ENCODE measurements at regions not wholly inside any gene's neighbourhood (a gene's known extent, or its start where the extent isn't known, plus 50 kb on each side); places are given as distances from the start of the nearest gene placed in this dataset.

DNA sequence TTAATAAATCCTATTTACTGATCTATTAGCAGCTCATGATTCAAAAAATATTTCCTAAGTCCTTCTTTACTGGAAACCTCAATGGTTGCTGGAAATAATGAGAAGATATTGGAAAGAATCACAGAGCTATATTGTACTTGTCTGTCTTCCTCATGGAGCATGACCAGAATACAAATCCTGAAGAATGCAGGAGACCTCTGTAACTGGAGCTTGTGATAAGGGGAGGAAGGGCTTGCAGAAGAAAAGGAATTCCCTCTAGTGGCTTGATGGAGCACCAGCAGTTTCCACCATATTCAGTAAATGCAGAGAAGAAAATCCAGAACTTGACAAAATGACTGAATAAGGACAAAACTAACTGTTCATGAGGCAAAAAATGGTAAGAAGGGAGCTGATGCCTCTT, 1333.1 kb downstream of the EFNB2 start:
- H3K4me3 ChIP-seq (ENCODE audit: control insufficient read depth in 1 of 2, extremely low read depth in 1 of 2, low read length in 1 of 2), result no peak overlapping the region
- CTCF ChIA-PET, result interaction anchor here (0.6 to 1.3 kb wide), 3 partner anchors 63 to 1181 kb away, joined by 3 to 6 read pairs (median 4); no protein-coding TSS in a partner anchor
- H3K36me3 ChIP-seq (ENCODE audit: control insufficient read depth in 2 of 2, extremely low read depth in 1 of 2, insufficient read depth in 1 of 2, low read length in 1 of 2), result no peaks in the 10 kb centered on the region
- Mint-ChIP-seq H3K36me3 (no peaks in the 10 kb centered on the region), H3K27me3 (no peaks in the 10 kb centered on the region), H3K9me3 (no peaks in the 10 kb centered on the region), H3K4me3 (no peak overlapping the region), H3K27ac (no peak overlapping the region), H3K4me1 (no peaks in the 10 kb centered on the region)
- POLR2A ChIA-PET, result interaction anchor here in 1 of 2 donors (0.6 kb wide), 1 partner anchor 16 kb away, joined by 3 read pairs; no protein-coding TSS in a partner anchor
- no peaks in the 10 kb centered on the region for H3K9me3 ChIP-seq
- no peaks in the 10 kb centered on the region for H3K4me1 ChIP-seq (ENCODE audit: control insufficient read depth in 1 of 2, extremely low read depth in 1 of 2, insufficient read depth in 2 of 2, low read length in 2 of 2)
- peak in 1 of 35 experiments; percentile 9 for DNase-seq
- H3K27ac ChIP-seq (ENCODE audit: low read length), result no peak overlapping the region
- ATAC-seq (replicated peaks in 1 of 4), result no peak
- H3K27me3 ChIP-seq (replicated peaks in 1 of 2; ENCODE audit: control insufficient read depth in 2 of 2, extremely low read depth in 1 of 2, insufficient read depth in 2 of 2, low read length in 1 of 2), result no peaks in the 10 kb centered on the region

DNA sequence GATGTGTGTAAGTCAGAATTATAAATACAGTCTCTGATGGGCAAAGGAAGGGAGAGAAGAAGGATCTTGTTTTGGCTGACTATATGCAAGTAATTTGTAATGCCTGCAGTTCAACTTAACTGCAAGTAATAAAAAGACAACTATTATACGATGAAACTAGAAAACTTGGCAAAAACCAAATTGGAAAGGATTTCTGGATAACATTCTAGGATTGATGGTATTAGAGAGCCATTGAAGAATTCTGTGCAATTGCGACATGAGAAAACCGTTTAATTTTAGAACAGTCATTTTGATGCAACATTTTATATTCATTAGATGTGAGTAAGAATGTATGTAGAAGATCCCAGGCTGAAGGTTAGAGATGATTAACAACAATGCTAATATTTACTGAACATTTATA, 1334.1 kb downstream of the EFNB2 start:
- no peaks in the 10 kb centered on the region for H3K27me3 Mint-ChIP-seq
- ChIA-PET CTCF (interaction anchor here (1.0 to 1.3 kb wide), 2 partner anchors 62 kb away, joined by 3 to 6 read pairs; no protein-coding TSS in a partner anchor), POLR2A (no interaction called here)
- H3K4me3 Mint-ChIP-seq, result no peak overlapping the region
- H3K36me3 Mint-ChIP-seq, result no peaks in the 10 kb centered on the region
- no peaks in the 10 kb centered on the region for H3K4me1 Mint-ChIP-seq
- no peaks in the 10 kb centered on the region for H3K27me3 ChIP-seq (replicated peaks in 1 of 2; ENCODE audit: control insufficient read depth in 2 of 2, extremely low read depth in 1 of 2, insufficient read depth in 2 of 2, low read length in 1 of 2)
- H3K36me3 ChIP-seq (ENCODE audit: control insufficient read depth in 2 of 2, extremely low read depth in 1 of 2, insufficient read depth in 1 of 2, low read length in 1 of 2), result no peaks in the 10 kb centered on the region
- ATAC-seq (replicated peaks in 1 of 4) (no peak), DNase-seq (no peak)
- no peaks in the 10 kb centered on the region for H3K9me3 ChIP-seq
- no peaks in the 10 kb centered on the region for H3K4me1 ChIP-seq (ENCODE audit: control insufficient read depth in 1 of 2, extremely low read depth in 1 of 2, insufficient read depth in 2 of 2, low read length in 2 of 2)
- WGBS (ENCODE audit: insufficient coverage), result no CpG with 5 or more reads among the region's 3 CpGs
- H3K4me3 ChIP-seq (ENCODE audit: control insufficient read depth in 1 of 2, extremely low read depth in 1 of 2, low read length in 1 of 2), result no peak overlapping the region
- no peaks in the 10 kb centered on the region for H3K9me3 Mint-ChIP-seq
- H3K27ac ChIP-seq (ENCODE audit: low read length), result no peak overlapping the region
- no peak overlapping the region for H3K27ac Mint-ChIP-seq

DNA sequence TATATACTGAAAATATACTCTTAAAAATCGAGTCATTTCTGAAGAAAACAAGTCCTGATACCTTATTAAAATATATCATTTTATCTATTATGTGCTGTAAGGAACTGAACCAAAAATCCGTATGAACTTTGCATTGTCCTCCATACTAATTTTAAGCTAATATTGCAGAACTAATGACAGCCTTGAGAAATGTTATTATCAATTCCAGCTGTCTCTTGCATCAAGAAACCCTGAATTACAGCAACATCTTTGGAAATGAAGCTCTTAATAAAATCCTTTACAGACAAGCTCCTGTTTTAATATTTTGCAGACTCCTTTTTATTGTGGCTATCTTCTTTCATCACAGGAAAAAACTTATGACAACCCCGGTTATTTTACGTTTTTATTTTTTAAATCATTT, 1335.3 kb downstream of the EFNB2 start:
- no peak for ATAC-seq (replicated peaks in 1 of 4)
- 75% methylated on average over 1 of the region's 4 CpGs for WGBS (ENCODE audit: insufficient coverage)
- CTCF ChIA-PET, result no interaction called here

DNA sequence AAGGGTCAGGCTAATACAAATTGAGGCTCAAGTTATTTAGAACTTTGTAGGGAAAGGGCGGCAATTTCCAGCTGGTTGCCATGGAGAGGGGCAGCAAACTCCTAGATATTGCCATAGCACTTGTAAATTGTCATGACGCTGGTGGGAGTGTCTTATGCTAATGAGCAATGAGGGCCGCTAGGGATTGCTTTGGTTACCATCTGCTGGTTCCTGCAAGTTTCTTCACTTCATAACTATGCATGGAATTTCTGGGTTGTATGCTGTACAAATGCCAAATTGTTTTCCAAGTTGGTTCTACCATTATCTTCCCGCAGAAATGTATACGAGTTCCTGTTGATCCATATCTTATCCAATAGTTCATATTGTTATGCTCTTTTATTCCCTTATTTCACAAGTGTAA, 1339.4 kb downstream of the EFNB2 start:
- ATAC-seq (replicated peaks in 1 of 4), result no peak

More for the DNA sequence above, 1335.3 kb downstream of the EFNB2 start:
- Histone ChIP-seq H3K9me3 (no peaks in the 10 kb centered on the region), H3K27ac (ENCODE audit: low read length) (no peak overlapping the region), H3K36me3 (ENCODE audit: control insufficient read depth in 2 of 2, extremely low read depth in 1 of 2, insufficient read depth in 1 of 2, low read length in 1 of 2) (no peaks in the 10 kb centered on the region), H3K4me1 (ENCODE audit: control insufficient read depth in 1 of 2, extremely low read depth in 1 of 2, insufficient read depth in 2 of 2, low read length in 2 of 2) (no peaks in the 10 kb centered on the region), H3K4me3 (ENCODE audit: control insufficient read depth in 1 of 2, extremely low read depth in 1 of 2, low read length in 1 of 2) (no peak overlapping the region), H3K27me3 (replicated peaks in 1 of 2; ENCODE audit: control insufficient read depth in 2 of 2, extremely low read depth in 1 of 2, insufficient read depth in 2 of 2, low read length in 1 of 2) (no peaks in the 10 kb centered on the region)
- no peaks in the 10 kb centered on the region for H3K4me1 Mint-ChIP-seq
- H3K27me3 Mint-ChIP-seq, result no peaks in the 10 kb centered on the region
- H3K9me3 Mint-ChIP-seq, result no peaks in the 10 kb centered on the region
- POLR2A ChIA-PET, result no interaction called here
- H3K36me3 Mint-ChIP-seq, result no peaks in the 10 kb centered on the region
- H3K27ac Mint-ChIP-seq, result no peak overlapping the region
- no peak overlapping the region for H3K4me3 Mint-ChIP-seq
- DNase-seq, result no peak

DNA sequence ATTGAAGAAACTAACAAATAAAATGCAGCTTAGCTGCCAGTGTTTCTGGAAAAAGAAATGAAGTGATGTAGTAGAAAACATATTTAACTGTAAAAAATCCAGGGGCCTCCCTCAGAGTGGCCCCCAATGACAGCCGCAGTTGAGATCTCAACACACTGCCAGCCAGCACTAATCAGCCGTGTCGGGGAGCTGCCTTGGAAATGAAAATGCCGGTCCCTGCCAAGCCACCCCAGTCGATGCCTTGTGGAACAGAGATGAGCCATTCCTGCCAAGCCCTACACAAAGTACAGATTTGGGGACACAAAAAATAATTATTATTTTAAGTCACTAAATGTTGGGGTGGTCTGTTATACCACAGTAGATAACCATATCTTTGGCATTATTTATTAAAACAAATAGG, 1342.4 kb downstream of the EFNB2 start:
- ChIA-PET POLR2A (no interaction called here), CTCF (no interaction called here)
- no peaks in the 10 kb centered on the region for H3K27me3 ChIP-seq (replicated peaks in 1 of 2; ENCODE audit: control insufficient read depth in 2 of 2, extremely low read depth in 1 of 2, insufficient read depth in 2 of 2, low read length in 1 of 2)
- no peak overlapping the region for H3K27ac ChIP-seq (ENCODE audit: low read length)
- Mint-ChIP-seq H3K36me3 (no peaks in the 10 kb centered on the region), H3K27me3 (no peaks in the 10 kb centered on the region), H3K4me3 (no peak overlapping the region), H3K27ac (no peak overlapping the region), H3K4me1 (no peaks in the 10 kb centered on the region), H3K9me3 (no peaks in the 10 kb centered on the region)
- H3K36me3 ChIP-seq (ENCODE audit: control insufficient read depth in 2 of 2, extremely low read depth in 1 of 2, insufficient read depth in 1 of 2, low read length in 1 of 2), result no peaks in the 10 kb centered on the region
- WGBS (ENCODE audit: insufficient coverage), result 100% methylated on average over 2 of the region's 5 CpGs
- DNase-seq (no peak), ATAC-seq (replicated peaks in 1 of 4) (no peak)
- no peaks in the 10 kb centered on the region for H3K4me1 ChIP-seq (ENCODE audit: control insufficient read depth in 1 of 2, extremely low read depth in 1 of 2, insufficient read depth in 2 of 2, low read length in 2 of 2)
- no peak overlapping the region for H3K4me3 ChIP-seq (ENCODE audit: control insufficient read depth in 1 of 2, extremely low read depth in 1 of 2, low read length in 1 of 2)
- no peaks in the 10 kb centered on the region for H3K9me3 ChIP-seq

More for the DNA sequence above, 1339.4 kb downstream of the EFNB2 start:
- Histone ChIP-seq H3K27ac (ENCODE audit: low read length) (no peak overlapping the region), H3K9me3 (no peaks in the 10 kb centered on the region), H3K4me3 (ENCODE audit: control insufficient read depth in 1 of 2, extremely low read depth in 1 of 2, low read length in 1 of 2) (no peak overlapping the region), H3K27me3 (replicated peaks in 1 of 2; ENCODE audit: control insufficient read depth in 2 of 2, extremely low read depth in 1 of 2, insufficient read depth in 2 of 2, low read length in 1 of 2) (no peaks in the 10 kb centered on the region), H3K36me3 (ENCODE audit: control insufficient read depth in 2 of 2, extremely low read depth in 1 of 2, insufficient read depth in 1 of 2, low read length in 1 of 2) (no peaks in the 10 kb centered on the region), H3K4me1 (ENCODE audit: control insufficient read depth in 1 of 2, extremely low read depth in 1 of 2, insufficient read depth in 2 of 2, low read length in 2 of 2) (no peaks in the 10 kb centered on the region)
- CTCF ChIA-PET, result no interaction called here
- no peak overlapping the region for H3K4me3 Mint-ChIP-seq
- no peaks in the 10 kb centered on the region for H3K9me3 Mint-ChIP-seq
- 100% methylated on average over 2 of the region's 5 CpGs for WGBS (ENCODE audit: insufficient coverage)
- no peaks in the 10 kb centered on the region for H3K36me3 Mint-ChIP-seq
- H3K4me1 Mint-ChIP-seq, result no peaks in the 10 kb centered on the region
- no peak overlapping the region for H3K27ac Mint-ChIP-seq
- POLR2A ChIA-PET, result no interaction called here
- no peaks in the 10 kb centered on the region for H3K27me3 Mint-ChIP-seq
- no peak for DNase-seq

DNA sequence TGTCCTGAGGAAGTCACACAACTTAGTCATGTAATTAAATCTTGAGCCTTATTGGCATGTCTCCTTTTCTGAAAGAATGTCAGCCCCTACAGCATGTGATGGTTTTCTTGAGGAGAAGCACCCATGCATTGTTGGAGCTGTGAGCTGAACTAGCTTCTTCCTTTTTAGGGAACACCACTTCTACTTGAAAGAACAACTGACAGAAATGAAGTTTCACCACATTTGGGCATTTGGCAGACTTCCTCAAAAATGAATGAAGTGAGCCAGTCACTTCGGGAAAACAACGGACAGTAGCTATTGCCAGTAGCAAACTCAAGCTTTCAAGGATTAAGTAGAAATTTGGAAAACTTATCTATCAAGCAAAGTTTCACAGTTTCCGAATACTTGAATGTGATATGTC, 1351.3 kb downstream of the EFNB2 start:
- CTCF ChIA-PET, result no interaction called here
- no peak overlapping the region for H3K27ac ChIP-seq (ENCODE audit: low read length)
- H3K9me3 ChIP-seq, result no peaks in the 10 kb centered on the region
- no peaks in the 10 kb centered on the region for H3K4me1 ChIP-seq (ENCODE audit: control insufficient read depth in 1 of 2, extremely low read depth in 1 of 2, insufficient read depth in 2 of 2, low read length in 2 of 2)
- no peak overlapping the region for H3K4me3 Mint-ChIP-seq
- no peak overlapping the region for H3K4me3 ChIP-seq (ENCODE audit: control insufficient read depth in 1 of 2, extremely low read depth in 1 of 2, low read length in 1 of 2)
- peaks cover 0 to 2% of the 10 kb centered on the region in 2 donors for H3K27me3 Mint-ChIP-seq
- WGBS (ENCODE audit: insufficient coverage), result 93% methylated on average over 2 of the region's 3 CpGs
- H3K27ac Mint-ChIP-seq, result no peak overlapping the region
- no peaks in the 10 kb centered on the region for H3K4me1 Mint-ChIP-seq
- H3K36me3 Mint-ChIP-seq, result no peaks in the 10 kb centered on the region
- no peaks in the 10 kb centered on the region for H3K36me3 ChIP-seq (ENCODE audit: control insufficient read depth in 2 of 2, extremely low read depth in 1 of 2, insufficient read depth in 1 of 2, low read length in 1 of 2)
- no peak for DNase-seq
- H3K9me3 Mint-ChIP-seq, result no peaks in the 10 kb centered on the region
- POLR2A ChIA-PET, result no interaction called here
- no peak for ATAC-seq (replicated peaks in 1 of 4)
- no peaks in the 10 kb centered on the region for H3K27me3 ChIP-seq (replicated peaks in 1 of 2; ENCODE audit: control insufficient read depth in 2 of 2, extremely low read depth in 1 of 2, insufficient read depth in 2 of 2, low read length in 1 of 2)

DNA sequence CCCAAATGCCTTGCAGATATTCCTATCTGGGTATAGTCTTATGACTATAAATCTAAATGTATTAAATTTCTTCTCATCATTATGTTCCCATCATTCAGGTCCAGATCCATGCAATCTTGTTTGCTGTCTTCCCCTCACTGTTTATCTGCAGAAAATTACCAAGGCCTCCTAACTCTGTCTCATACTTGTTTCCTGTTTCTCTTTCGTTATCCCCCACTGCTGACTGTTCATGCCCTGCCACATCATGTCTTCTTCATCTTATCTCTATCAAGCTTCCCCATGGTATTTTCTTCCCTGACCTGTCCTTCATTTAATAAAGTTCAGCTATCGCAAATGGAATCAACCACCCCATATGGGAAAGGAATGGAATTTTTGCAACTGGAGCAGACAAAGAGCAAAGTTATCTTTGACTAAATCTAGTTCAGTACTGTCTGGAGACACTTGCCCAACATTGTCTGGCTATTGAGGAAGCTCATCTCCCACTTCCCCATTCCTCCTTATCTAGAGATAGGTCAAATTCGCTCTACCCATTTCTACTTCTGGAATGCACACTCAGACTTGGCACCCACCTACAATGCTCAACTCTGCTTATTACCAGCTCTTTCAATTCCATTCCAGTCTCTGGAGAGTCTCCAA, 1358.1 kb downstream of the EFNB2 start:
- Mint-ChIP-seq H3K9me3 (no peaks in the 10 kb centered on the region), H3K4me3 (no peak overlapping the region), H3K27ac (peak overlapping the region in 1 of 2 donors; percentile 41), H3K36me3 (no peaks in the 10 kb centered on the region), H3K4me1 (peaks cover 5 to 12% (median 7%) of the 10 kb centered on the region in 3 donors), H3K27me3 (peaks cover 0 to 2% of the 10 kb centered on the region in 2 donors)
- Histone ChIP-seq H3K27me3 (replicated peaks in 1 of 2; ENCODE audit: control insufficient read depth in 2 of 2, extremely low read depth in 1 of 2, insufficient read depth in 2 of 2, low read length in 1 of 2) (no peaks in the 10 kb centered on the region), H3K4me1 (ENCODE audit: control insufficient read depth in 1 of 2, extremely low read depth in 1 of 2, insufficient read depth in 2 of 2, low read length in 2 of 2) (no peaks in the 10 kb centered on the region), H3K36me3 (ENCODE audit: control insufficient read depth in 2 of 2, extremely low read depth in 1 of 2, insufficient read depth in 1 of 2, low read length in 1 of 2) (no peaks in the 10 kb centered on the region), H3K27ac (ENCODE audit: low read length) (no peak overlapping the region), H3K9me3 (no peaks in the 10 kb centered on the region), H3K4me3 (ENCODE audit: control insufficient read depth in 1 of 2, extremely low read depth in 1 of 2, low read length in 1 of 2) (no peak overlapping the region)
- CTCF ChIA-PET, result no interaction called here
- WGBS (ENCODE audit: insufficient coverage), result no CpG with 5 or more reads among the region's 3 CpGs
- POLR2A ChIA-PET, result no interaction called here
- peak in 2 of 4 experiments; percentile 40 to 60 for ATAC-seq (replicated peaks in 1 of 4)
- DNase-seq, result no peak
